Neural cell (in vitro differentiated cells): ENCODE measurements at regions not wholly inside any gene's neighbourhood (a gene's known extent, or its start where the extent isn't known, plus 50 kb on each side); places are given as distances from the start of the nearest gene placed in this dataset.
A peak's percentile ranks its signal among the peaks of the same experiment; 100 is the strongest.

ENCODE experiments used
- EP300 ChIP-seq: fragments of 450-650 bp; conservative IDR thresholded peaks from 2 replicates; pipeline ENCODE4 v1.6.1; 2014; ENCODE audit warnings: antibody characterized with exemption, mild to moderate bottlenecking, moderate library complexity; ENCODE audit not compliant: poor library complexity, severe bottlenecking
- EZH2 ChIP-seq: fragments of 200-600, 300-800 bp; shearing (Covaris generic), sonication (generic); IDR thresholded peaks from 2 replicates; pipeline ENCODE4 v1.6.1; 2014; ENCODE audit warnings: antibody characterized with exemption, low read length, borderline replicate concordance, mild to moderate bottlenecking; ENCODE audit not compliant: insufficient read depth, poor library complexity, severe bottlenecking
- POLR2AphosphoS5 ChIP-seq: IDR thresholded peaks from 2 replicates; pipeline ENCODE4 v1.6.1; 2012
- RAD21 ChIP-seq: fragments of 450-650 bp; conservative IDR thresholded peaks from 2 replicates; pipeline ENCODE4 v1.6.1; 2014; ENCODE audit warnings: antibody characterized with exemption, mild to moderate bottlenecking, moderate library complexity
- SMC3 ChIP-seq: fragments of 450-650 bp; conservative IDR thresholded peaks from 2 replicates; pipeline ENCODE4 v1.6.1; 2014; ENCODE audit warnings: antibody characterized with exemption, mild to moderate bottlenecking, moderate library complexity; ENCODE audit not compliant: poor library complexity
- TAF1 ChIP-seq: IDR thresholded peaks from 2 replicates; pipeline ENCODE4 v1.6.1; 2012; ENCODE audit warnings: low read depth
- TF ChIP-seq, protein P1 (sequence below): fragments of 450-650 bp; IDR thresholded peaks from 2 replicates; pipeline ENCODE4 v1.5.1; 2014; ENCODE audit warnings: antibody characterized with exemption, mild to moderate bottlenecking, moderate library complexity; ENCODE audit not compliant: poor library complexity, severe bottlenecking
- TF ChIP-seq, protein P2 (sequence below): IDR thresholded peaks from 2 replicates; pipeline ENCODE4 v1.6.1; 2012; ENCODE audit warnings: borderline replicate concordance

DNA sequence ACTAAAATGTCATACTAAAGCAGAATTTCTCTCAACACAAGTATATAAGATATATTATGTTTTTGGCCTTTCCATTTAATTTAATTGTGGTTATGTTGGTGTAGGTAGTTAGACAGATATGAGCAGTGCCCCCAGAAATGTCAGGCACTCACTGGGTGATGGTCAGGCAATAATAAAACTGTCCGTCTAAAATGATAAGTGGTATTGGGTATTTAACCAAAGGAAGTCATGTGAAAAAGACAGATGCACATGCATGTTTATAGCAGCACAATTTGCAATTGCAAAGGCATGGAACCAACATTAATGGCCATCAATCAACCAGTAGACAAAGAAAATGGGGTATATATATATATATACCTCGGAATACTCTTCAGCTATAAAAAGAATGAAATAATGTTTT is 936.6 kb upstream of the SLC39A10 start:
- no peak for TF ChIP-seq TAF1
- TF ChIP-seq, protein P1, sequence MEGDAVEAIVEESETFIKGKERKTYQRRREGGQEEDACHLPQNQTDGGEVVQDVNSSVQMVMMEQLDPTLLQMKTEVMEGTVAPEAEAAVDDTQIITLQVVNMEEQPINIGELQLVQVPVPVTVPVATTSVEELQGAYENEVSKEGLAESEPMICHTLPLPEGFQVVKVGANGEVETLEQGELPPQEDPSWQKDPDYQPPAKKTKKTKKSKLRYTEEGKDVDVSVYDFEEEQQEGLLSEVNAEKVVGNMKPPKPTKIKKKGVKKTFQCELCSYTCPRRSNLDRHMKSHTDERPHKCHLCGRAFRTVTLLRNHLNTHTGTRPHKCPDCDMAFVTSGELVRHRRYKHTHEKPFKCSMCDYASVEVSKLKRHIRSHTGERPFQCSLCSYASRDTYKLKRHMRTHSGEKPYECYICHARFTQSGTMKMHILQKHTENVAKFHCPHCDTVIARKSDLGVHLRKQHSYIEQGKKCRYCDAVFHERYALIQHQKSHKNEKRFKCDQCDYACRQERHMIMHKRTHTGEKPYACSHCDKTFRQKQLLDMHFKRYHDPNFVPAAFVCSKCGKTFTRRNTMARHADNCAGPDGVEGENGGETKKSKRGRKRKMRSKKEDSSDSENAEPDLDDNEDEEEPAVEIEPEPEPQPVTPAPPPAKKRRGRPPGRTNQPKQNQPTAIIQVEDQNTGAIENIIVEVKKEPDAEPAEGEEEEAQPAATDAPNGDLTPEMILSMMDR, result no peak
- TF ChIP-seq SMC3, result no peak
- TF ChIP-seq RAD21, result no peak
- TF ChIP-seq POLR2AphosphoS5, result no peak
- TF ChIP-seq, protein P2, sequence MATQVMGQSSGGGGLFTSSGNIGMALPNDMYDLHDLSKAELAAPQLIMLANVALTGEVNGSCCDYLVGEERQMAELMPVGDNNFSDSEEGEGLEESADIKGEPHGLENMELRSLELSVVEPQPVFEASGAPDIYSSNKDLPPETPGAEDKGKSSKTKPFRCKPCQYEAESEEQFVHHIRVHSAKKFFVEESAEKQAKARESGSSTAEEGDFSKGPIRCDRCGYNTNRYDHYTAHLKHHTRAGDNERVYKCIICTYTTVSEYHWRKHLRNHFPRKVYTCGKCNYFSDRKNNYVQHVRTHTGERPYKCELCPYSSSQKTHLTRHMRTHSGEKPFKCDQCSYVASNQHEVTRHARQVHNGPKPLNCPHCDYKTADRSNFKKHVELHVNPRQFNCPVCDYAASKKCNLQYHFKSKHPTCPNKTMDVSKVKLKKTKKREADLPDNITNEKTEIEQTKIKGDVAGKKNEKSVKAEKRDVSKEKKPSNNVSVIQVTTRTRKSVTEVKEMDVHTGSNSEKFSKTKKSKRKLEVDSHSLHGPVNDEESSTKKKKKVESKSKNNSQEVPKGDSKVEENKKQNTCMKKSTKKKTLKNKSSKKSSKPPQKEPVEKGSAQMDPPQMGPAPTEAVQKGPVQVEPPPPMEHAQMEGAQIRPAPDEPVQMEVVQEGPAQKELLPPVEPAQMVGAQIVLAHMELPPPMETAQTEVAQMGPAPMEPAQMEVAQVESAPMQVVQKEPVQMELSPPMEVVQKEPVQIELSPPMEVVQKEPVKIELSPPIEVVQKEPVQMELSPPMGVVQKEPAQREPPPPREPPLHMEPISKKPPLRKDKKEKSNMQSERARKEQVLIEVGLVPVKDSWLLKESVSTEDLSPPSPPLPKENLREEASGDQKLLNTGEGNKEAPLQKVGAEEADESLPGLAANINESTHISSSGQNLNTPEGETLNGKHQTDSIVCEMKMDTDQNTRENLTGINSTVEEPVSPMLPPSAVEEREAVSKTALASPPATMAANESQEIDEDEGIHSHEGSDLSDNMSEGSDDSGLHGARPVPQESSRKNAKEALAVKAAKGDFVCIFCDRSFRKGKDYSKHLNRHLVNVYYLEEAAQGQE, result no peak
- peak; percentile 50 for TF ChIP-seq EP300
- no peak for TF ChIP-seq EZH2
